ENCODE measurements at regions not wholly inside any gene's neighbourhood (a gene's known extent, or its start where the extent isn't known, plus 50 kb on each side); places are given as distances from the start of the nearest gene placed in this dataset.
"Not testable (repeated sequence)": the region's sequence is repeated elsewhere in the genome, so short reads cannot be mapped to it uniquely, and the experiment has no call there.

- no peak for DNase-seq
These were observed 409.3 kb downstream of the RPS24 start for GRCh38 chr10:78442836-78443550.

DNA sequence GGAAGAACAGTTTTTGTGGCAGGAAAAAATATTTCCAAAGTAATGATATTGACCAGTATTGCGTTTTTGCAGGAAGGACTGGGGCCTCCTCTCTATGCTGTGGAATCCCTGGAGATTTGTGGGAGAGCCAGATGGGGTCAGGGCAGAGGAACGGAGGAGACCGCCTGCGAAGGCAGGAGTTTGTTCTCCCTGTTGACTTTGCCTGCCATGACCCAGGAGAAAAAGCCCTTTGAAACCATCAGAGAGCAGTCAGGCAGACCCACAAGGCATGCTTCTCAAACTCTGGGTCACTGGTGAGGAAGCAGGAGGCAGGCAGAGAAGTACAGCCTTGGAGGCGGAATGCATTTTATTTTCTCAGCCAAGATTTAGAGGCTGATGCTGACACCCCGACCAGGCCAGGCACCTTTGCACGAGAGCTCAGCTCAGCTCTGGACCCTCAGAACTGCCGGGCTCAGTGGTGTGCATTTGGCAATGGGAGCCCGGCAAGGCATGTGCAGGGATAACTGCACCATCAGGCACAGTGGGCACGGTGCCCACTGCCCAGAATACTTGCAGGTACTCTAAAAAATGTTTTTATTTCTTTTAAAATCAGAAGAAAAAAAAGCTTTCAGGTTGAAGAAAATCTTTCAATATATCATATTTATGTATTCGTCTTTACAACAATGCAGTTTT is 410.4 kb downstream of the RPS24 start:
- no peak for DNase-seq

GRCh38 chr10:78444741-78445140 is 411.1 kb downstream of the RPS24 start:
- DNase-seq = not testable (repeated sequence)

DNA sequence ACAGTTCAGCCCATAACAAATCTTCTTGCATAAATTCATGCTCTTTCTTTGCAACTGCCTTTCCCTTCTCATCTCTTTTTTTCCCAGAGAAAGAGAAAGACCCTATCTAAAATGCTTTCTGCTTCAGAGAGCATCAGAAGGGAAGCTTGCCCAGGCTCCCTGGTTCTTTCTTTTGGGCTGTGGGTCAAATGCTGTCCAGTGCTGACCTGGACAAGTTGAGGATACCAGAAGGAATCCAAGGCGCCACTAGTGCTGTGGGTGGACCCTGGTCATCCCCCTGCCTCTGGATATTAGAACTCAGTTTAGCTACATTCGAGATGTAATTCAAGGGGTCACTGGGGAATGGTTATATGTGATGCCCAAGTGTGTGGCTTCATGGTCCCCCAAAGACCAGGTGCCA is 411.6 kb downstream of the RPS24 start:
- DNase-seq = no peak

GRCh38 chr10:78448470-78448869 is 414.8 kb downstream of the RPS24 start:
- DNase-seq = no peak

DNA sequence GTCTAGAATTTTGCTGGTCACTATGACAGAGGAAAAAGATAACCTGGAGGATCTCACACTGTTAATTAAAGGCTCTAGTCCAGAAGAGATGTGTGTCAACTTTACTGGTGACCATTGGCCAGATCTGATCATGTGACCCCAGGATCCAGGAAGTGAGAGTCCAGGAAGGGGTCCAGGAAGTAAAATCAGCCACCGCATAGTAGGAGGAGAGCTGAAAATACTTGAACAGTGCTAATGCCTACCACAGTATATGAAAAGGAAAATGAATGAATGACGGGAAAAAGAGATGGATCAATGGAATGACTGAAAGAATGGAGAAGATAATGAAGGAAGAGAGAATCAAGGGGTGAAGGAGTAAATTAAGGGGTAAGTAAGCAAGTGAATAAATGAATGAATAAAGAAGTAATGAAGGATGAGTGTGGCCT is 415.3 kb downstream of the RPS24 start:
- DNase-seq = no peak

DNA sequence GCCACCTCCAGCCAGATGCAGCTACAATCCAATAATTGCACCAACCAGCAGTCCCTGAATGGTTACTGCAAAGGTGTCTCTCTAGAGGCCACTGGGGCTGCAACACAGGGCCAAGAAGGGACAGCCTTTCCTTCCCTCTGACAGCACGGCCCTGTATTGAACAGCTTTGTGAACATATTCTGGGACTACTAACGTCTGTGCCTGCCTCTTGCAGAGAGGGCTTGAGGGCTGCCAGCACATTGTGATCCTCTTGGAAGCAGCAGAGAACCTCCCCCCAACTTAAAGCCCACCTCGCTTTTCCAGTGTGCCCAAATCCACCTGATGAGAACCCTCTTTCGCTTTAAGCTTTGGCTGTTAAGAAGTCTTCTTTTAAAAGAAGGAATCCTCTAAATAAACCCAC is 415.9 kb downstream of the RPS24 start:
- DNase-seq = no peak

- no peak for DNase-seq
These were observed 416.6 kb downstream of the RPS24 start for GRCh38 chr10:78450239-78450638.

DNA sequence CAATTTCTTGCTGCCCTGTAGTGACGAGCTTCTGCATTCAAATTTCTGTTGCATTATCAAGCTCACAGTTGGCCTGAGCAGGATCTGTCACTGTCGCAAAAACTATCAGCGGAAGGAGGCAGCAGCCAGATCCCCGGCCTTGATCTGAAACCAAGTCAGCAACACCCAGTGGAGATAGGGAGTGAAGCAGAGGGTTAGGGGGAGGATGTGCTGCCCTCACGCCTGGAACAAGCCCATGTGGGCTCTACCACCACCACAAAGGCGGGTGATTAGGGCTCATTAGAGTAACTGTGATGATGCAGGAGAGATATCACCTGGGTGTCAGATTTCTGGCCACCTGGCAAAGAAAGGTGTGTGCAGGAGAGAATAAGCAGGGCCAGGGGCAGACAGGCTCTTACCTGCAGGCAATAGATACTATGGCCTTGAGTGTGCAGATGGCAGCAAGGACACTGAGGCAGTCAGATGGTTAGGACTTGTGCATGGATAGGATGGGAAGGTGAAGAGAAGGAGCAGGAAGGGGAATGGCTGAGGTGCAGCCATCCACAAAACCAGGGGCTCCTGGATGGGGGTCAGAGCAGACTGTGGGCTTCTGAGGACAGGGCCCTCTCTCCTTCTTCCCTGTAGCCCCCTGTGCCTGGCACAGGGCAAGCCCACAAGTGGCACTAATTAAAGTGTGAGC is 417.3 kb downstream of the RPS24 start:
- DNase-seq = no peak

DNA sequence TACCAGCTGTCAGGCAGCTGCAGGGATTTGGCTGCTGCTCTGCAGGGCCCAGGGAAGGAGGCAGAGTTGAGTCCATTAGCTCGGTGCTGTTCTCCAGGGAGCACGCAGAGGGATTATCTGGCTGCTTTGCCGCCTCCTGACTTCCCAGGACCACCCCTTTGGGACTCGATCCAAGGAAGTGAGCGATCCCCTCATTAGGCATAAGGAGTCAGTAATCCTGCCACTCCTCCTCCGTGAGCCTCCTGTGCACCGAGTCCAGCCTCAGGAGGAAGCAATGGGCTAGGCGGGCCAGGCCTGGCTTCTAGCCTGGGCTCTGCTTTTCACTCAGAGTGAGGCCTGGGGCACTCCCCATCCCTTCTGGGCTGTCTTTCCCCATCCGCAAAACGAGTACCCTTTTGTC is 417.9 kb downstream of the RPS24 start:
- no peak for DNase-seq

DNA sequence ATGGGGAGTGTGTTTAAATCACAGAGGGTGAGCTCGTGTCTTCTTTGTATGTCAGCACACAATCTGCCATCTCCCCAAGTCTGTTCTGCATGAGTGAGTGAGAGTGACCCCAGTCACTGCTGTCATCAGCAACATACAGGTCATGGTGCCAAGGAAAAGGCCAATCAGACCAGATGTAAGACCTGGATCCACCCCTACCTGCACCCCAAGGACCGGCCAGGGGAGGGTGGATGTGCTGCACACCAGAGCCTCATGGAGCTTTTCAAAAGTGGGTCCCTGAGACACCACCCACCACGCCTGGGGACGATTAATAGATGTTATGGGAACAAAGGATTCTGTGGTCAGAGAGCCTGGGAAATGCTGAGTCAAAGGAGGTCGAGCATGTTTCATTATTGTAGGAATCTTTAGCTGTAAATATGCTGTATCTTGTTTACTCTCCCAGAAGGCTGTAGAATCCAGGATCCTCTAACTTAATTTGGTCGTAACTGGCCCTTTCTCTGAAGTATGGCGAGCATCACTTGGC is 420.5 kb downstream of the RPS24 start:
- DNase-seq = no peak

DNA sequence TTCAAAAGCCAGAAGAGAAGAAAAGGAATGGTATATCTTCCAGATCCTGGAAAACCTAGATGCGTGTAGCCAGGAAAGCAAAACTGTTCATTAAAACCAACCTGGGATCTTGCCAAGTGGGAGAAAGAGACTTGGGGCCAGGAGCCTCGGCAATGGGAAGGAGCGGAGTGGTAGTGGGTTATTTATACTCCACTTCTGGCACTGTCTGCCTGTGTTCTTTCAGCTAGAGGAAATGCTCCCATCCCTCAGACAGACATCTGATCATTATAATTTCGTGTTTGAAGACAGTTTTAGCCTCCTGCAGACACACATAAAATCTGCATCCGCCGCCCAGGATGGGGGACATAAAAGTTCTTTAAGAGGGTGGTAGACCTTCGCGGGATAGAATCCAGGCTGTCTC is 421.6 kb downstream of the RPS24 start:
- DNase-seq = no peak

- DNase-seq = no peak
These were observed 422.1 kb downstream of the RPS24 start for GRCh38 chr10:78455811-78456210.

DNA sequence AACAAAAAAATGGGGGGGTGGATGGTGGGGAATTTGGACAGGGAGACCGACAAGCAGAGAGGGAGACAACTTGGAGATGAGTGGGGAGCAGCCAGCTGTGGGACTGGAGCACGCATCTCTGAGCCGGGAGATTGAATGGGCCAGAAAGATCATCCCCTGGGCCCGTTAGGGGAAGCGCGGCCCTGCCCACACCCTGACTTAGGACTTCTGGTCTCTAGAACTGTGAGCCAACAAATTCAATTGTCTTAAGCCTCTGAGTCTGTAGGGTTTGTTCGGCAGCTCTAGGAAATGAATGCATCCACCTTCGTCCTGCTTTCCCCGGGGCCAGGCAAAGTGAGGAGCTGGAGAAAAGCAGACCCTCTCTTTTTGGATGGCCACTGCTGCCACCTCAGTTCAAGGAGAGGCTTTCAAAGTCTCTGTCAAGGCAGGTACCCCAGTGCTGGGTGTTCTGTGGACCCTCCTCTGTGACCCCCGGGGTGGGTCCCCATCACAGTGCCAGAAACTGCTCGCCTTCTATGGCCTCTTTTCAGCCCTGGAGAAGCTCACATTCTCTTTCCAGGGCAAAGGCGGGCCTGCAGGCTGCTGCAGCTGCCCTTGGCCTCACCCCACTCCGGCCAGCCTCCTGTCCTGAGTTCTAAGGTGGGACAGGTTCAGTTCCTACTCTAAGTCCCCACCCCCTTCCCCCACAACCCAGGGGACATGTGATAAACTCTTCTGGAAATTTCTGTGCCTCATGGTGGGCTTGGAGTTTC is 423.2 kb downstream of the RPS24 start:
- no peak for DNase-seq

- DNase-seq = no peak
These were observed 424.3 kb downstream of the RPS24 start for GRCh38 chr10:78457804-78458482.

- DNase-seq = no peak
These were observed 425.4 kb downstream of the RPS24 start for GRCh38 chr10:78458983-78459638.

GRCh38 chr10:78459639-78460037 is 426.0 kb downstream of the RPS24 start:
- no peak for DNase-seq

DNA sequence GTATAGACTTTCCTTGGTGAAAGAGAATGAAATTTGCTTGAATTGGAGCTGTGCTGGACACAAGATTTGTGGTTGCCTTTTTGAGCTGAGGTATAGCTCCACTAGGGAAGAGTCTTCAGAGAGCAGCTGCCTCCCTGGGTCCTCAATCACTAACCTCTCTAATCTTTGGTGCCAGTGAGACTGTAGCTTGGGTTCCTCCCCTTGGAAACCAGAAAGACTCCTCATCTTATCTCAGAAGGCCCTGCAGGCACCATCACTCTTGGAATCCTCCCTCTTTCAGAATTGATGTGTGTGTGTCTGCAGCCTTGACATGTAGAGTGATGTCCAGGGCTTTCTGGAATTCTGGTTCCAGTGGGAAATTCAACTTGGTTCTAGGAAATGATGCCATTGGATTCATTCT is 426.5 kb downstream of the RPS24 start:
- no peak for DNase-seq

GRCh38 chr10:78461333-78461732 is 427.7 kb downstream of the RPS24 start:
- no peak for DNase-seq

GRCh38 chr10:78462176-78462575 is 428.5 kb downstream of the RPS24 start:
- no peak for DNase-seq

- DNase-seq = no peak
These were observed 429.1 kb downstream of the RPS24 start for GRCh38 chr10:78462726-78463228.

Data from stimulated activated CD4-positive, alpha-beta T cell treated with anti-CD3 and anti-CD28 coated beads, Interleukin-1b, Interleukin-23, amount 100 ng/mL, for 48 hours (primary cell).